ENCODE measurements at regions not wholly inside any gene's neighbourhood (a gene's known extent, or its start where the extent isn't known, plus 50 kb on each side); places are given as distances from the start of the nearest gene placed in this dataset.

GRCh38 chr14:83870546-83871270 is 1659.2 kb upstream of the FLRT2 start:
- TF ChIP-seq CTCF (IDR thresholded peaks at IDR 0.05) (no peak), ZFX (IDR thresholded peaks at IDR 0.05; ENCODE audit: borderline replicate concordance) (no peak)

Measured in 22Rv1 (cell line).